GM12878 (cell line): ENCODE measurements at regions not wholly inside any gene's neighbourhood (a gene's known extent, or its start where the extent isn't known, plus 50 kb on each side); places are given as distances from the start of the nearest gene placed in this dataset.

Experiments
- ATAC-seq: fragments of 200-7000 bp; cut with Tn5 transposase; 3 replicates; pipeline ENCODE4 v1.9.1; 2020; ENCODE audit warnings: mild to moderate bottlenecking, moderate library complexity
- BruUV-seq: library from RNA; stranded (reverse); fragments of 400-500 nt; replicated peaks from 2 replicates; lab custom pipeline; 2021; lab: Mats Ljungman, UMichigan
- CTCF ChIA-PET: fragments of 300-600 bp; sonication (Branson Sonifier 250); formaldehyde crosslinking; extraction: SDS; loops from one replicate; lab custom pipeline; 2021; ENCODE audit warnings: inconsistent platforms; lab: Yijun Ruan, JAX
- POLR2A ChIA-PET: fragments of 350-600 bp; formaldehyde crosslinking; extraction: SDS; loops from one replicate; lab custom pipeline; 2021; ENCODE audit warnings: inconsistent platforms; lab: Charles Lee
- RAD21 ChIA-PET: fragments of 300-600 bp; sonication (Branson Sonifier 250); formaldehyde crosslinking; loops from one replicate; lab custom pipeline; 2023; ENCODE audit warnings: antibody characterized with exemption; ENCODE audit not compliant: unreplicated experiment; lab: Charles Lee
- SMC1A ChIA-PET: fragments of 300-600 bp; sonication (Branson Sonifier 250); formaldehyde crosslinking; loops from one replicate; lab custom pipeline; 2023; ENCODE audit not compliant: unreplicated experiment, uncharacterized antibody; lab: Charles Lee
- DNase-seq: peaks from one replicate; pipeline ENCODE4 v3.0.0-alpha.2; 2011; ENCODE audit warnings: low read depth, low spot score
- FAIRE-seq: peaks from 3 replicates; lab custom pipeline; 2011; peaks lifted over from hg19 to GRCh38; lab: Jason Lieb, UNC
- H2AFZ ChIP-seq: 2 replicates; pipeline ENCODE4 v1.6.0; 2011; ENCODE audit warnings: low read depth, low read length, control low read depth; ENCODE audit not compliant: control insufficient read depth
- H3K27ac ChIP-seq: 2 replicates; pipeline ENCODE4 v1.5.1; 2011; ENCODE audit warnings: control low read depth; ENCODE audit not compliant: control insufficient read depth, insufficient read depth
- H3K27me3 ChIP-seq, 2 experiments: replicated peaks in 1 of 2; 2 replicates each; pipeline versions ENCODE4 v1.6.0 to v1.6.1; 2011; ENCODE audit warnings: low read length in 1 of 2; ENCODE audit not compliant: control insufficient read depth in 2 of 2, insufficient read depth in 2 of 2
- H3K36me3 ChIP-seq, 2 experiments: 2 replicates each; pipeline ENCODE4 v1.5.1; 2011; ENCODE audit warnings: low read length in 1 of 2; ENCODE audit not compliant: control insufficient read depth in 2 of 2, insufficient read depth in 2 of 2
- H3K4me1 ChIP-seq: 2 replicates; pipeline ENCODE4 v1.6.1; 2011; ENCODE audit warnings: mild to moderate bottlenecking, low read length, moderate library complexity, mixed read lengths; ENCODE audit not compliant: control insufficient read depth, insufficient read depth
- H3K4me2 ChIP-seq: 2 replicates; pipeline ENCODE4 v1.6.0; 2011; ENCODE audit warnings: control low read depth; ENCODE audit not compliant: control insufficient read depth, insufficient read depth
- H3K4me3 ChIP-seq: fragments of 200-600 bp; sonication (generic); 2 replicates; pipeline ENCODE4 v1.5.1; 2016
- H3K79me2 ChIP-seq: 2 replicates; pipeline ENCODE4 v1.6.0; 2011; ENCODE audit warnings: low read length; ENCODE audit not compliant: control insufficient read depth, insufficient read depth
- H3K9ac ChIP-seq: 2 replicates; pipeline ENCODE4 v1.8.0; 2011; ENCODE audit warnings: low read length, control low read depth, mixed read lengths; ENCODE audit not compliant: control insufficient read depth, insufficient read depth
- H3K9me3 ChIP-seq: replicated peaks from 3 replicates; pipeline ENCODE4 v1.5.1; 2011; ENCODE audit warnings: mild to moderate bottlenecking, low read length; ENCODE audit not compliant: control insufficient read depth, insufficient read depth
- H4K20me1 ChIP-seq: 2 replicates; pipeline ENCODE4 v1.6.0; 2011; ENCODE audit not compliant: control insufficient read depth, insufficient read depth
- CBFB ChIP-seq: IDR thresholded peaks from 2 replicates; pipeline ENCODE4 v1.6.1; 2016; ENCODE audit warnings: antibody characterized with exemption, low read depth
- GATAD2B ChIP-seq: fragments of 450-650 bp; conservative IDR thresholded peaks from 2 replicates; pipeline ENCODE4 v1.6.1; 2017; ENCODE audit warnings: low read depth, mild to moderate bottlenecking, moderate library complexity
- HDAC2 ChIP-seq: fragments of 200-600 bp; sonication (generic); IDR thresholded peaks from 2 replicates; pipeline ENCODE4 v1.6.1; 2017
- MEF2A ChIP-seq: IDR thresholded peaks from 2 replicates; pipeline ENCODE4 v1.6.1; 2011; ENCODE audit warnings: low read depth, mild to moderate bottlenecking, low read length, moderate library complexity; ENCODE audit not compliant: insufficient read depth
- MYC ChIP-seq: IDR thresholded peaks from 2 replicates; pipeline ENCODE4 v1.6.1; 2011; ENCODE audit warnings: mild to moderate bottlenecking, low read length, moderate library complexity, inconsistent platforms; ENCODE audit not compliant: insufficient read depth, insufficient replicate concordance, insufficient read length, severe bottlenecking
- NFXL1 ChIP-seq: fragments of 450-650 bp; IDR thresholded peaks from 2 replicates; pipeline ENCODE4 v1.6.1; 2017; ENCODE audit warnings: antibody characterized with exemption, mild to moderate bottlenecking, borderline replicate concordance
- NR2C2 ChIP-seq: IDR thresholded peaks from 2 replicates; pipeline ENCODE4 v1.6.1; 2011; ENCODE audit warnings: borderline replicate concordance, low read depth; ENCODE audit not compliant: control insufficient read depth, insufficient read length
- PML ChIP-seq: IDR thresholded peaks from 2 replicates; pipeline ENCODE4 v1.6.1; 2012; ENCODE audit warnings: low read length, inconsistent platforms
- POU2F2 ChIP-seq: IDR thresholded peaks from 3 replicates; pipeline ENCODE4 v1.6.1; 2011; ENCODE audit warnings: low read depth, mild to moderate bottlenecking, low read length, borderline replicate concordance
- RB1 ChIP-seq: fragments of 450-650 bp; formaldehyde crosslinking; IDR thresholded peaks from 2 replicates; pipeline ENCODE4 v1.6.1; 2017; ENCODE audit warnings: mild to moderate bottlenecking, borderline replicate concordance
- SMARCA5 ChIP-seq: fragments of 450-650 bp; IDR thresholded peaks from 2 replicates; pipeline ENCODE4 v1.6.1; 2017; ENCODE audit warnings: mild to moderate bottlenecking
- SREBF1 ChIP-seq: IDR thresholded peaks from 2 replicates; pipeline ENCODE4 v1.6.1; 2012; ENCODE audit warnings: mild to moderate bottlenecking, low read length
- ZNF217 ChIP-seq: fragments of 450-650 bp; IDR thresholded peaks from 2 replicates; pipeline ENCODE4 v1.6.1; 2017; ENCODE audit warnings: antibody characterized with exemption, mild to moderate bottlenecking
- WGBS: methylation state at CpG from one replicate; pipeline ENCODE4 v1.1.6; 2016; ENCODE audit warnings: low lambda C conversion rate; ENCODE audit not compliant: insufficient replicate concordance, insufficient coverage; ENCODE audit errors: missing lambda C conversion rate; 5-methylcytosine and 5-hydroxymethylcytosine counted together
- in situ Hi-C: fragments of 300-500 bp; cut with MboI; formaldehyde crosslinking; loops from 9 replicates; pipeline ENCODE4 v1.14.3; 2018; ENCODE audit warnings: mixed read lengths
- intact Hi-C: fragments of 100-400 bp; cut with micrococcal nuclease; formaldehyde crosslinking; loops from one replicate; pipeline ENCODE4 v1.14.2; 2022; ENCODE audit not compliant: unreplicated experiment
- TF ChIP-seq, protein P1 (sequence below): fragments of 450-650 bp; IDR thresholded peaks from 2 replicates; pipeline ENCODE4 v1.6.1; 2016; ENCODE audit warnings: mild to moderate bottlenecking, moderate library complexity, borderline replicate concordance

DNA sequence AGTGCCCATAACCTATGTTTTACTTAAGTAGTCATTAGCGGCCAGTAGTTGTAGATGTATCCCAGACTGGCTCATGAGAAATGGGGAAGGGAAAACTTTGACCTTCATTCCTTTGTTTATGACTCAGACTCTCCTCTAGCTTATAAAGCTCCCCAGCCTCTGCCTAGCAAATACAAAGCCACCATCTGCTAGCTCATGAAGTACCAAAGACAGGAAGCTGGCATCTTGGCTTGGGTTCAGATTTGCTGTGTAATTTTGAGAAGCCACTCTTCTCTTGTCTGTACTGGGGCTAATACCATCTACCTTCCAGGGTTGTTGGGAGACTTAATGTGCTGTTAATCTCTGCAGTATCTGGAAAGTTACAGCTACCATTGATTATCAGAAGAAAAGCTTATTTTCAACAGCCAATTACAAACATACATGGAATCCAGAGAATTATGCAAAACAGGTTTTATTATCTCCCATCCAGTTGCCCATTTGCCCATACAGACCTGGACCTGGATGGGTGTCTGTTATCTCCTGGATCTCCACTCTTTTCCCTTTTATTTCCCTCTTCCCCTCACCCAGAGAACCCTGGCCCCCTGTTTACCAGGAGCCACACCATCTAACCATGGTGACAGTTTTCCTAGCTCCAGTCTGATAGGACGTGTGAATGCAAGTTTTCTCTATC is 153.8 kb downstream of the SEMA6D start:
- FAIRE-seq (no peak), DNase-seq (no peak), ATAC-seq (no peak)
- ChIA-PET POLR2A (no interaction called here), CTCF (no interaction called here), SMC1A (interaction anchor here (0.9 kb wide), 1 partner anchor 104 kb away, joined by 3 read pairs; no protein-coding TSS in a partner anchor), RAD21 (no interaction called here)
- Histone ChIP-seq H3K9me3 (no peaks in the 10 kb centered on the region), H3K4me2 (no peak overlapping the region), H3K27me3 (no peaks in the 10 kb centered on the region), H2AFZ (no peak overlapping the region), H3K9ac (no peak overlapping the region), H3K4me3 (no peak overlapping the region), H3K27ac (no peak overlapping the region), H3K36me3 (no peaks in the 10 kb centered on the region), H3K4me1 (no peaks in the 10 kb centered on the region), H4K20me1 (no peaks in the 10 kb centered on the region), H3K79me2 (no peaks in the 10 kb centered on the region)
- no TSS peak for BruUV-seq
- TF ChIP-seq PML (no peak), POU2F2 (no peak), NFXL1 (no peak), HDAC2 (no peak), GATAD2B (no peak), SREBF1 (no peak), CBFB (no peak)
- WGBS, result 45% methylated on average over 2 of the region's 2 CpGs
- in situ Hi-C loops, result no loop called here
- intact Hi-C loops, result no loop called here

GRCh38 chr15:47872208-47872607 is 154.9 kb downstream of the SEMA6D start:
- ChIA-PET SMC1A (interaction anchor here (0.7 kb wide), 1 partner anchor 9 kb away, joined by 3 read pairs; no protein-coding TSS in a partner anchor), POLR2A (no interaction called here), RAD21 (no interaction called here), CTCF (no interaction called here)
- DNase-seq (no peak), FAIRE-seq (no peak), ATAC-seq (no peak)
- Histone ChIP-seq H3K9me3 (no peaks in the 10 kb centered on the region), H2AFZ (no peak overlapping the region), H3K4me1 (no peaks in the 10 kb centered on the region), H3K79me2 (no peaks in the 10 kb centered on the region), H4K20me1 (no peaks in the 10 kb centered on the region), H3K9ac (no peak overlapping the region), H3K36me3 (no peaks in the 10 kb centered on the region), H3K4me2 (no peak overlapping the region), H3K27me3 (no peaks in the 10 kb centered on the region), H3K27ac (no peak overlapping the region), H3K4me3 (no peak overlapping the region)
- in situ Hi-C loops, result no loop called here
- no TSS peak for BruUV-seq
- intact Hi-C loops, result no loop called here
- TF ChIP-seq, protein P1, sequence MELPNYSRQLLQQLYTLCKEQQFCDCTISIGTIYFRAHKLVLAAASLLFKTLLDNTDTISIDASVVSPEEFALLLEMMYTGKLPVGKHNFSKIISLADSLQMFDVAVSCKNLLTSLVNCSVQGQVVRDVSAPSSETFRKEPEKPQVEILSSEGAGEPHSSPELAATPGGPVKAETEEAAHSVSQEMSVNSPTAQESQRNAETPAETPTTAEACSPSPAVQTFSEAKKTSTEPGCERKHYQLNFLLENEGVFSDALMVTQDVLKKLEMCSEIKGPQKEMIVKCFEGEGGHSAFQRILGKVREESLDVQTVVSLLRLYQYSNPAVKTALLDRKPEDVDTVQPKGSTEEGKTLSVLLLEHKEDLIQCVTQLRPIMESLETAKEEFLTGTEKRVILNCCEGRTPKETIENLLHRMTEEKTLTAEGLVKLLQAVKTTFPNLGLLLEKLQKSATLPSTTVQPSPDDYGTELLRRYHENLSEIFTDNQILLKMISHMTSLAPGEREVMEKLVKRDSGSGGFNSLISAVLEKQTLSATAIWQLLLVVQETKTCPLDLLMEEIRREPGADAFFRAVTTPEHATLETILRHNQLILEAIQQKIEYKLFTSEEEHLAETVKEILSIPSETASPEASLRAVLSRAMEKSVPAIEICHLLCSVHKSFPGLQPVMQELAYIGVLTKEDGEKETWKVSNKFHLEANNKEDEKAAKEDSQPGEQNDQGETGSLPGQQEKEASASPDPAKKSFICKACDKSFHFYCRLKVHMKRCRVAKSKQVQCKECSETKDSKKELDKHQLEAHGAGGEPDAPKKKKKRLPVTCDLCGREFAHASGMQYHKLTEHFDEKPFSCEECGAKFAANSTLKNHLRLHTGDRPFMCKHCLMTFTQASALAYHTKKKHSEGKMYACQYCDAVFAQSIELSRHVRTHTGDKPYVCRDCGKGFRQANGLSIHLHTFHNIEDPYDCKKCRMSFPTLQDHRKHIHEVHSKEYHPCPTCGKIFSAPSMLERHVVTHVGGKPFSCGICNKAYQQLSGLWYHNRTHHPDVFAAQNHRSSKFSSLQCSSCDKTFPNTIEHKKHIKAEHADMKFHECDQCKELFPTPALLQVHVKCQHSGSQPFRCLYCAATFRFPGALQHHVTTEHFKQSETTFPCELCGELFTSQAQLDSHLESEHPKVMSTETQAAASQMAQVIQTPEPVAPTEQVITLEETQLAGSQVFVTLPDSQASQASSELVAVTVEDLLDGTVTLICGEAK, result no peak
- TF ChIP-seq ZNF217, result no peak
- TF ChIP-seq MEF2A, result no peak
- no peak for TF ChIP-seq SMARCA5
- TF ChIP-seq NR2C2, result no peak
- TF ChIP-seq RB1, result no peak
- TF ChIP-seq MYC, result no peak
